Stimulated activated CD8-positive, alpha-beta memory T cell treated with anti-CD3 and anti-CD28 coated beads, Interleukin-2, amount 100 ng/mL, for 1 hour (primary cell): ENCODE measurements at regions not wholly inside any gene's neighbourhood (a gene's known extent, or its start where the extent isn't known, plus 50 kb on each side); places are given as distances from the start of the nearest gene placed in this dataset.

Experiments
- DNase-seq, 2 donors: peaks; one replicate each; pipeline ENCODE4 v3.0.0-alpha.2; 2020; ENCODE audit warnings: low read depth in 2 of 2

DNA sequence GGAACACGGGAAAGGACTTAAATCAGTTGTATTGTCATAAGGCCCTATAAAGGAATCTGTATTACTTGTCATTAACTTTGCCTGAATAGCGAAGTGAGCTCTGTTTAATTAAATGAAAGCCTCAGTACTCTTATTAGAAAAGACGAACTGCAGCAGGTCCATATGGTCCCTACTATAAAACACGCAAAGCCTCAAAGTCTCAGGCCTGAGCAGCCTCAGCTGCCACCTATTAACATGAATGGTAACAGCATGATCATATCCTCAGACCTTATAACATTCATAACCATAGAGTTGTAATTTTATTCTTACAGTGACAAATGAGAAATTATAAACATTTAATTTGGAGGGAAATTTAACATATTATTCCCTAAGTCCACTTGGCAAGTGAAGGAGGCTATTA lies 1113.7 kb upstream of the WWC1 start:
- DNase-seq: no peak

DNA sequence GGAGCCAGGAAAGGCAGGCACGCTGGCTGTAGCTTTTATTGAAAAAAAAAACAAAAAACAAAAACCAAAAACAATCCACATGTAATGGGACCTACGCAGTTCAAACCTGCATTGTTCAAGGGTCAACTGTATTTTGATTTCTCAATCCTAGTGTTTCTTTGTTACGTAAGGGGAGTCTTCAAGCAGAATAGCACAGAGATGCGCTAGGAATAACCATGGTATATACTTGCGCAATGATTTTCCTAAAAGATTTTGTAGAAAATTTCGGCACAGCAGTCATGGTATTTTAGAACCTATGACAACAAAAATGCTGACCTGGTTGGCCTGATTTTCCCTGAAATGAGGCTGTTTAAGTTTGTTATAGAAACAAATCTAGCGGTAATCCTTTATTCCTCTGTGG lies 1110.5 kb upstream of the WWC1 start:
- no peak for DNase-seq

DNA sequence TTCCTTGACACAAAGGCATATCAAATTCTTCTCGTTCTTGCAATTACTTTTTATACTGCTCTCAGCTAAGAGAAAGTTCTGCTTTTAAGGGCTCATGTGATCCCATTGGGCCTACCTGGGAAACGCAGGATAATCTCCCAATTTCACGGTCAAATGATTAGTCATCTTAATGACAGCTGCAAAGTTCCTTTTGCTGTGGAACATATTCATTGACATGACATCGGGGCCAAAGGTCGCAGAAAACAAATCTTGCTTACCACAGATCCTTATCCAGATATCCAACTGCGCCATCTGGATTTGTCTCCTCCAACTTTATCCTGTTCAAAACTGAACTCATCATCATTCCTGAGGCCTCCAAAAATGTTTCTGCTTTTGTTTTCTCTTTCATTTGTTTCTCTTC lies 1085.6 kb upstream of the WWC1 start:
- DNase-seq: no peak

DNA sequence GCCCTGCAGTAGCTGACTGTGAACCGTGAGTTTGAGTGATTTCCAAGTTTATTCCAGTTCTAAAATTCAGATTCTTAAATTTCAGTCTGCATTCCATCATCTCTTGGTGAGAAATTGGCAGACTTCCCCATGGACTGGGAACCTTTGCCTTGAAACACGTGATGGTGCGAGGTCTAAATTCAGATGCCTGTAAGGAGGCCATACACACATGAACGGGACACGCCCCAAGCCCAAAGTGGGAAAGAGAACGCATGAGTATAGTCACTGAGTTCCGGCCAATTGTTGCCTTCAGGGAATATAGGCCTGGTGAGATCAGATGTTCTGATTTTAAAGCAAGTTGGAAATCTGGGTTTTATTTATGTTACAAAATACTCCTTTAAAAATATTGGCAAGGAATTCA lies 1084.4 kb upstream of the WWC1 start:
- DNase-seq: no peak

DNA sequence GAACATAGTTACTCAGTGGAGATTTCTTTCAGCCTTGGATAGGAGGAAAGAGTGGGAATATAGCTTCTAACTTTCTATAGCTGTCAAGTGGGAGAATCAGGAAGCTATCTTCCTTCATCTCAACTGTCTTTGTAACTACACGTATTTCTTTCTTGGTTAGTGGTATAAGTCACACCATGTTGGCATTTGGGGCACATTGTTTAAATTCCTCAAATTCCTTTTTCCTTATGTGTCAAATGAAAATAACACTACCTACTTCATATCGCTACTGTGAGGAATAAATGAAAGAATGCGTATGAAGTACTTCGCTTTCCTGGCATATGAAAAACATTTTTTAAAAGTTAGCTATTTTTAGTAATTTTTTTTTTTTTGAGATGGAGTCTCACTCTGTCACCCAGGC lies 1082.5 kb upstream of the WWC1 start:
- DNase-seq: no peak

DNA sequence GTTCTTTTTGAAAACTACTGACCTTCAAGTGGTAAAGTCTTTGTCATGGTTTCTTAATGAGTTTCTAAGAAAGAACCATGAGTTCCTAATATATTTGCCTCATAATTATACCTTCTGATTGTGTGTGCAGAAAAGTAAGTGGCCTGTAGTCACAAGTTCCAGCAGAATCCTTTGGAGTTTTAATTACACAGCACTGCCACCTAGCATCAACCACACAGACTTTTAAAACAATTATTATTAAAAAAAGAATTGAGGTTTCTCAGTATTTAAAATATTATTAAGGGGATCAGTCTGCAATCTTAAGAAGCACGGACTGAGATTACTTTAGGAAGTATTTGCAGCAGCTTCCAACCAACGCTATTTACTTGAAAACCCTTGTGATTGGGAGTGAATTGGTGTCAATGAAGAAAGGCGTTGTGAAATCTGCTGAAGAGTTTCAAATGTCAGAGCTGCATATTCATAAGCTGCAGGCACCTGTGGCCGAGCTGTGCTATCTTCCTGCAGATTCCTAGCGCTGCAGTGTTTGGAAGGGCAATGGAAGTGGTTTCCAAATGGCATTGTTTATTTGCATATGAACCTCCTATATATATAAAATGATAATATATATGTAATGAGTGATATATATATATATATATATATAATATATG lies 1074.2 kb upstream of the WWC1 start:
- no peak for DNase-seq

DNA sequence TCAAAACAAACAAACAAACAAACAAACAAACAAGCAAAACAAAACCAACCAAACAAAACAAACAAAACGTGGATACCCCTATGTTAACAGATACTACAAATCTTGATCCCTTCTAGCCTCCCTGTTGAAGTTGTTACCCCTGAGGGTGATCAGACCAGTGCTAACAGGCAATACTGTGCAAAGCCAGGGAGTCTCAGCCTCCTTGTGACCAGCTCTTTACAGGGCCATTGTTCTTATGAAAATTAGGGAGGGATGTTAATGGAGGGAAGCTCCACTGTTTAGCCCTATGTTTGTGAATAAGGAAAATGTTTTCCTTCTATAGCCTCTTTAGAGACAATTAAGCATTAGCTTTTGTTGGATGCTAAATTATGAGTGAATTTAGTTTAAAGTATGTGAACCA lies 1072.1 kb upstream of the WWC1 start:
- no peak for DNase-seq

DNA sequence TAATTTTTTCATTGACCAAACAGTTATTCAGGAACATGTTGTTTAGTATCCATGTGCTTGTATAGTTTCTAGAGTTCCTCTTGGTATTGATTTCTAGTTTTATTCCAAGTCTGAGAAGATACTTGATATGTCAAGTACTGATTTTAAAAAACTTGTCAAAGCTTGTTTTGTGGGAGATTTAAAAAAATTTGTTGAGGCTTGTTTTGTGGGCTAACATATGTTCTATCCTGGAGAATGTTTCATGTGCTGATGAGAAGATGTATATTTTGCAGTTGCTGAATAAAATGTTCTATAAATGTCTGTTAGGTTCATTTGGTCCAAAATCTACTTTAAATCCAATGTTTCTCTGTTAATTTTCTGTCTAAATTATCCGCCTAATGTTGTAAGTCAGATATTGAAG lies 1065.1 kb upstream of the WWC1 start:
- no peak for DNase-seq

DNA sequence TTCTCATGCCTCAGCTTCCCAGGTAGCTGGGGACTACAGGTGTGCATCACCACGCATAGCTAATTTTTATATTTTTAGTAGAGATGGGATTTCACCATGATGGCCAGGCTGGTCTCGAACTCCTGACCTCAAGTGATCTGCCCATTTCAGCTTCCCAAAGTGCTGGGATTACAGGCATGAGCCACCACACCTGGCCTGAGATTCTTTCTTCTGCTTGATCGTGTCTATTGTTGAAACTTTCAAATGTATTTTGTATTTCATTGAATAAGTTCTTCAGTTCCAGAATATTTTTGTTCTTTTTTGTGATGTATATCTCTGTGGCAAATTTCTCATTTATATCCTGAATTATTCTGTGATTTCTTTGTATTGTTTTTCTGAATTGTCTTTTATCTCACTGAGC lies 1063.3 kb upstream of the WWC1 start:
- no peak for DNase-seq

DNA sequence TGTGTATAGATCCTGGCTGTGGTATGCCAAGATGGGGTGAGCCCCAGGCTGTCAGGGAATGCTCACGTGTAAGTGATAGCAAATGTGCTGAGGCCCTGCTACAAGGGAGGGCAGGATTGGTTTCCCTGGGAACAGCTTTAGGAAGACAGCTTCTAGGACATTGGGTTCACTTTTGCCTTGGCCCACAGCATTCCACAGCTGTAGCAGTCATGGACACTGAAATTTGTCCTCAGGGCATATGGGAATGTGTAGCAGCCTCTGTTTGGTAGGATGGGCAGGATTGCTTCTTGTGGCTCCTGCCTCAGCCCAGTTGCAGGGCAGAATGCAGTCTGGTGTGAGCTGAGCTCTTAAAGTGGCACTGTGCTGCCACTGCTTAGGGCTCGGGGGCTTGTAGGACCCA lies 1061.7 kb upstream of the WWC1 start:
- DNase-seq: no peak

DNA sequence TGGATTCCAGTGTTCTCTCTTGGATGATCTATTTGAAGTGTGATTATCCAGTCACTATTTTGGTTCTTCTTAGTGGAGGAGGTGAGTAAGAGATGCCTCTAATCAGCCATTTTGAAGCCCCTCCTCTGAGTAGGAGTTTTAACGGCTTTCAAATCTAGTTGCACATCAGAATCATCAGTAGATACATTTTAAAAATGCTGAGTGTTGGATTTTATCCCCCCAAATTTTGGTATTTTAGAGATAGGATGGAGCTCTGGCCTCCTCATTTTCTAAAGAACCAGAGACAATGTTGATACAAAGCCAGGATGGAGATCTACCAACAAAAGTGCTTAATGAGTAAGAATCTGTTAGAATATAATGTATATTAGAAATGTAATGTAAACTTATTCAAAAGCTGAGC lies 1061.0 kb upstream of the WWC1 start:
- no peak for DNase-seq

DNA sequence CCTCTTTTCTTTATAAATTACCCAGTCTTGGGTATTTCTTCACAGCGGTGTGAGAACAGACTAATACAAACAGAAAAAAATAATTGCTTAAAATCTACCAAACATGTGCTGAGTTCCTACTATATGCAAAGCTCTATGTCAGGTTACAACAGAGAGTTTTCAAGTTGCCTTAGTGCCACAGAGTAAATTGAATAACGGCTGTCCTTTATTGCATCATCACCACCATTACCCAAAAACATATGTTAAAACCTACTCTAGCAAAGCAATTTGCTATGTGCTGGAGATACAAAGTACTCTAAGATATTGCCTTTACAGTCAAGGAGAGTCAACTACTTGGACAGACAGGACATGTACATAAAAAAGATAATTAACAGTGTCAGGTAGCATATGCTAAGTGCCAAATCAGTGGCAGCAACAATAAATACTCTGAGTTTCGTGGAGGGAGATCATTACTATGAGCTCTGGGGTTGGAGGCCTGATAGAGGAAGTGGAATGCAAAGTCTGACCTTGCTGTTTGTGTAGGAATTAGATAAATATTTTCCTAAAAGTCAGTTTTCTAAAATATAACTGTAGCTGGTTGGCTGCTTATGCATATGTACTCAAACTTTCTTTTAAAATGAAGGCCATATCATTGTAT lies 1058.7 kb upstream of the WWC1 start:
- no peak for DNase-seq

DNA sequence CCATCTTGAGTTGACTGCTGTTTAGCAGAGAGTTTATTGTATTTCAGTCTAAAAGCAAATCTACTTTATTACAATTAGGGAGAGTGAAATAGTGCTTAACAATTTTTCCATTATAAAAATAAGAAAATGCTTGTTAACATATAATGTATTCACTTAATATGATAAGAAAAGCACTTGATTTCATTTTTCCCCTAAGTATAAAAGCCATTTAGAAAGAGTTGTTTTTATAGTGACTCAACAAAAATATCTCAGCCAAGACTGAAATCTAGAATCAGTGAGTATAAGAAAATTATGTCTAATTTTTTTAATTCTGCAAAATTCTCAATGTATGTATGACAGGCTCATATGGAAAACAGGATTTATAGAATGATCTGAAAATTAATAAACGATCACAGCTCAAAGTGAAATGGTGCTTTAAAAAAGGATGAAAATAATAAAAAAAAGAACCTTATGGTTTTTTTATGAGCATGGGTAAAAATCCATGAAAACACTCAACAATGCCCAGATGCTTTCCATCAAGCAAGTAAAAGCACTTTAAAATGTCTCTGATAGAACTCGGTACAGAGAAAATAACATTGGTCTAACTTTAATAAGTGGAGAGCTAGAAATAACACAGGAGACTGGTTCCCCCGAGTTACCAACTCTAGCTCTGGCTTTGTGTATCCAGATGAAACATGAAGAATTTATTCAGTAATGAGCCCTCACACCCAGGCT lies 1057.8 kb upstream of the WWC1 start:
- no peak for DNase-seq

DNA sequence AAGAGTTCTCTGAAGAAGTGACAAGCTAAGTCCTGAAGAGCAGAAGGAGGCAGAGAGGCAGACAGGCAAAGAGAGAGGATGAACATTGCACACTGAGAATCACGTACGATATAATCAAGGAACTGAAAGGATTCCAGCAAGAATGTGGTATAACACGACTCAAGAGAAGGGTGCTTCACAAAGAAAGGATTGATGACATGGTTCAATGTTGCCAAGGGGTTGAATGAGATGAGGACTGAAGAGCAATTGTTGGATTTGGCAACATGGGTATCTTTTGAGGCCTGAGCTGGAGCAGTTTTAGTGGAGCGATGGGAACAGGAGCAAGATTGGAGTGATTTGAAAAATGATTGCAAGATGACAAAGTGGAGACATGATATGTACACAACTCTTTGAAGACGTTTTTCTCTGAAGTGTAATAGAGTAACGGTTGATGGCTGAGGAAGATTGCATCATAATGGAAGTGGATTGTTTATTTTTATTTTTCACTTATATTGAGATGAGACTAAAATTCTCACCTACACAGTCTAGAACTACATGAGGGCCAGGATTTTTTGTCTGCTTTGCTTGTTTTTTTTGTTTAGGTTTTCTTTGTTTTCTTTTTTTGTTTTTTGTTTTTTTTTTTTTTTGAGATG lies 1049.9 kb upstream of the WWC1 start:
- DNase-seq: no peak

DNA sequence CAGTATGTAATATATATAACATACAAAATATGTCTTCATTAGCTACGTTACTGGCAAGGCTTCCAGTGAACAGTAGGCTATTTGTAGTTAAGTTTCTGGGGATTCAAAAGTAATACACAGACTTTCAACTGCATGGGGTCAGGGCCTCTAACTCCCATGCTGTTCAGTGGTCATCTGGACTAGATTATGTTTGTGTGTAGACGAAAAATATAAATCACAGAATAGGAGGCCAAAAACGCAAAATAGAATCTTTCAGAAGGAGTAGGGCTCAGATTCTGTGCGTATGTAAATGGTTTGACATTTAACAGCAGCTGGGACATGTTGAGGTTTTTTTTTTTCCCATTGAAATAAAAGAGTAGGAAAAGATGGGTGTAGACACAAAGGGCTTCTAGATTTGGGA lies 1048.7 kb upstream of the WWC1 start:
- DNase-seq: no peak

DNA sequence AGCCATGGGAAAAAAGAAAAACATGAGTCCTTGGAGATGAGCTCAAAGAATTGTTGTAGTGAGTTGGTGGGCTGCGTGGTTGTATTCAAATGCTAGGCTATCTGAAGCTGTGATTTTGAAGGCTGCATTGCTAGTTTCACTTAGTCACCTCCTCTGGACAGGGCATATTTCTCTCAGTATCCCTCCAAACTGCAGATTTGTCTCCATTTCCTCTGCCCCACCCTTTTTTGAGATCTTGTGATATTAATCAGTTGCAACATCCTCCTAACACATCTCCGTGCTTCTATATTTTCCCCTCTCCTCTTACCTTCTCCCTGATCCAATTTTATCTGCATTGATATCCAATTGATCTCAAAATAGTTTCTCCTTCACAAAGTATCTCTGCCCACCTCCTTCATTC lies 1048.0 kb upstream of the WWC1 start:
- DNase-seq: no peak

DNA sequence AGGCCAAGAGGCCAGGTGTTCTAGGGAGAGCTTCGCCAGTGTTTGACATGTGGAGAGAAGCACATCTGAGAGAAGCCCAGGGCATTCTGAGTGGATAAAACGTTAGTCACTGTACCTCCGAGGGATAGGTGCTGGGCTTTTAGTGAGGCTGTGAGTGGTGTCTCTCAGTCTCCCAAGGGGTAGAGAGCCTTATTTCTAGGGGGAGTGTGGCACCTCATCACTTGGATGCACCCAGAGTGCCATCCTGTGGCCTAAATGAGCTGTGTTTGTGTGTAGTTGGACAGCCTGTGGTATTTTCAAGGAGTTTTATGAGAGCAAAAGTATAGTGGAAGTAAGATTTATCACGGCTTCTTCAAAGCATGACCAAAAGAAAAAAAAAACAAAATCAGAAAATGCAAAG lies 1046.9 kb upstream of the WWC1 start:
- DNase-seq: no peak

DNA sequence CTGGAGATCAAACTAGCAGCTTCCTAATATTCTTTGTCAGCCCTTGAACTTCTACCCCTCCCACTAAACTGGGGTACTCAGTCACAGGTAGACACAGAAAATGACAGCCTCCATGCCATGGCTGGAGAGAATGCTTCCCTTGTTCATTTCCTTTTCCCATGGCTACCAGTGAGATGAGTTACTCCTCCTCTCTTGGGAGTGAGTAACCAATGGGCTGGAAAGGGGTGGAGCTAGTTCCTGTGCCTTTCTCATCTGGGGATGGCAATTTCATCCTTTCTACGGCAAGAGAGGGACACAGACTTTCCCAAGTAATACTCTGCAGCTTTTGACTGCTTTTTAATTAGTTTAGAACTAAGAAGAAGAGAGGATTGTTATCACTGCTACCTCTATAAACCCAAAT lies 1045.6 kb upstream of the WWC1 start:
- no peak for DNase-seq

DNA sequence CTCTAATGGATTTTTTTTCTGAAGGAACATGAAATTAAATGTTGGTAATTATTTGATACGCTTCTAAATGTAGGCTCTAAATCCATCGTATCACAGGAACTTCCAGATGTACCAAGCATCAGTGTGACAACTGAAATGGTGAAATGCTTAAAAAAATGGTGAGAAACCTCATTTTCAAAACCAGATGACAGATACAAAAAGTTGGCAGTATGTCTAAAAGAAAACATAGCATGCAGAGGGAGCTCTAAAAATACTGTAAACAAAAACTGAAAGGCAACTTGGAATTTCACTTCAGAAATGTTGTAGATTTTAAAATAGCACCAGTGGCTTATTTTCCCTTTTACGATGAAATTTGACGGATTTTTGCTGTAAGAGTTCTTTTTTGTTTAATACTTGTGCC lies 1043.6 kb upstream of the WWC1 start:
- no peak for DNase-seq

DNA sequence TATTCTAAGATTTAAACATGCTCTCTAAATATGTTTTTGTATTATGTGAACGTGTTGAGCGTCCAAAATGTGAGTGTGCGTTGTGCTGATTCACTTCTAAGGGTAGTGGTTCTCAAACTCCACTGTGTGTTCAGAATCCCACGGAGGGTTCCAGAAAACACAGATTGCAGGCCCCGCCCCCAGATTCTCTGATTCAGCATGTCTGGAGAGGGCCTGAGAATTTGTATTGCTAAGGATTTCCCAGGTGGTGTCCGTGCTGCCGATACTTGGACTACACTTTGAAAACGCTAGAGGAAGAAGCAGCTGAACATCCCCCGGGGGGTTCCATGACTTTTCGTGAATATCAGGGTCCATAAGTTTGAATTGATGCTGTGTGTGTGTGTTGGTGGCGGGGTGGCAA lies 1043.2 kb upstream of the WWC1 start:
- DNase-seq: no peak

DNA sequence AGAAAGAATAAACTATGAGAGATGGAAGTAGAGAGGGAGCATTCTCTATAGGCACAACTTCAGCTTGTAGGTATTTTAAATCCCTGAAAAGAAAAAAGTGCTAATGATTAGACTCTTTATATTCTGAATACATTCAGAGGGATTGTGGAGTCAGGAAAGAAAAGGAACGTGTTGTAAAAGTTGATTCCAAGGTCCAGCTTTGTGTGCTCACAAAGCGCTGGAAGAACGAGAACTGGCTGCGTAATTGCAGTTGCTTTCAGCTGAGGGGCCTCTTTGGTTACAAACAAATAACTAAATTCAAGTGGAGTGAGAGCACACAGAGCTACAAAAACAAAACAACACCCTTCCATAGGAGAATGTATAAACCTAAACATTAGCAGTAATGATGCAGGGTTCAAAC lies 1040.4 kb upstream of the WWC1 start:
- no peak for DNase-seq

DNA sequence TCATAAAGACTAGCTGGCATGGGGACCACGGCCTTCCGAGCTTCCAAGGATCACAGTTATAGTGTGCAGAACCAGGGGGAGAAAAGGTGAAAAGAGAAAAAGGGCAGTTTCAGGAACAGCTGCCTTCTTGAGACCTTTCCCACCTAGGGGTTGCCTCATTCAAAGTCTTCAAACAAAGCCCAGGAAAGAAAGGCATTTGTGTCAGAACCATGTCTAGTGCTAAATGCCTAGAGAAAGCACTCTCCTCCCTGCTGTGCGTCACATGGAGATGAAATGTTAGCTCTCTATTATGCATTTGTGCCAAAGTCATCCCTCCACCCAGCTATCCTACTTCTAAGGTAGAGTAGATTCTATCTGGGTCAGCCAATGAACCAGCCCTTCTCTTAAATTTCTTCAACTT lies 1037.3 kb upstream of the WWC1 start:
- DNase-seq: no peak

DNA sequence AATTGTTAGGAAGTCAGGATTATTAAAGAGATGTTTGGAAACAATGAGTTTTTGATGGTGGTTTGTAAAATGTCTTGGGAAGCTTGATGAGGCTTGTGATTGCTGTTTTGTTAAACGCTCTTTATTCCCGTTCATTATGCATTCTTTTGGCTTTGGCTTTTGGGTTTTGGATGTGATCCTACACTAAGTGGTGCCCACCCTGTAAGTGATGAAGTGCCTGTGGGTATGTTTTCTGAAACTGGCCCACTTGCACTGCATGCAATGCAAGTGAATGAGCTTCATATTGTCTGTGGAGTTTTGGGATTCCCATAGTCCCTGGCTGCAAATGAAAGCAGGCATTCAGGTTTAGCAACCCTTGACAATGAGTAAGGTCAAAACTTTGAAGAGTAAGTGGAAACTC lies 1035.5 kb upstream of the WWC1 start:
- no peak for DNase-seq
